K562 (cell line): ENCODE measurements at regions not wholly inside any gene's neighbourhood (a gene's known extent, or its start where the extent isn't known, plus 50 kb on each side); places are given as distances from the start of the nearest gene placed in this dataset.

Experiments
- ATAC-seq: fragments of 200-7000 bp; cut with Tn5 transposase; 3 replicates; pipeline ENCODE4 v1.9.1; 2020; ENCODE audit warnings: moderate library complexity
- BruUV-seq: library from RNA; stranded (reverse); fragments of 400-500 nt; replicated peaks from 2 replicates; lab custom pipeline; 2021; lab: Mats Ljungman, UMichigan
- CTCF ChIA-PET: fragments of 300-600 bp; formaldehyde crosslinking; extraction: SDS; loops from one replicate; lab custom pipeline; 2021; ENCODE audit warnings: low intra/inter-chr PET ratio; lab: Yijun Ruan, JAX
- POLR2A ChIA-PET: fragments of 300-600, 350-650 bp; sonication (Branson Sonifier 250); formaldehyde crosslinking; extraction: SDS; loops from one replicate; lab custom pipeline; 2021; ENCODE audit warnings: antibody characterized with exemption, inconsistent platforms; lab: Yijun Ruan, JAX
- DNase-seq, 4 experiments: peaks; one replicate each; pipeline versions ENCODE4 v3.0.0 to v3.0.0-alpha.2; 2011 to 2018; ENCODE audit warnings: low spot score in 3 of 4, mixed read lengths in 3 of 4; ENCODE audit errors: extremely low read depth in 1 of 4
- FAIRE-seq: peaks from 2 replicates; lab custom pipeline; 2011; peaks lifted over from hg19 to GRCh38; lab: Jason Lieb, UNC
- H2AFZ ChIP-seq: 2 replicates; pipeline ENCODE4 v1.6.0; 2011; ENCODE audit warnings: low read depth, low read length, control low read depth, inconsistent platforms
- H3K27ac ChIP-seq: fragments of 200-600 bp; 3 replicates; pipeline ENCODE4 v1.8.0; 2011; ENCODE audit warnings: low read depth, mild to moderate bottlenecking, control low read depth, inconsistent platforms, low read length, moderate library complexity, mixed read lengths; ENCODE audit errors: extremely low read depth
- H3K27me3 ChIP-seq, 2 experiments: fragments of 300-600 bp in 1 of 2; 2 replicates in 1 of 2; 3 replicates in 1 of 2; pipeline versions ENCODE4 v1.6.0 to v1.8.0; 2011; ENCODE audit warnings: inconsistent platforms in 2 of 2, low read length in 2 of 2, mild to moderate bottlenecking in 1 of 2, mixed read lengths in 1 of 2, moderate library complexity in 1 of 2; ENCODE audit not compliant: control insufficient read depth in 2 of 2, insufficient read depth in 2 of 2
- H3K36me3 ChIP-seq: fragments of 300-600 bp; 3 replicates; pipeline ENCODE4 v1.8.0; 2011; ENCODE audit warnings: mild to moderate bottlenecking, low read length, inconsistent platforms; ENCODE audit not compliant: control insufficient read depth, insufficient read depth
- H3K4me1 ChIP-seq, 2 experiments: fragments of 200-600 bp in 1 of 2; replicated peaks in 1 of 2; 2 replicates in 1 of 2; 3 replicates in 1 of 2; pipeline versions ENCODE4 v1.5.1 to v1.8.0; 2011; ENCODE audit warnings: inconsistent platforms in 2 of 2, low read length in 2 of 2, mild to moderate bottlenecking in 1 of 2, mixed read lengths in 1 of 2, moderate library complexity in 1 of 2; ENCODE audit not compliant: control insufficient read depth in 2 of 2, insufficient read depth in 2 of 2
- H3K4me2 ChIP-seq: 2 replicates; pipeline ENCODE4 v1.6.1; 2011; ENCODE audit warnings: low read length, control low read depth, inconsistent platforms, mixed read lengths; ENCODE audit not compliant: insufficient read depth
- H3K4me3 ChIP-seq: fragments of 200-600 bp; sonication (generic), shearing (Covaris generic); 2 replicates; pipeline ENCODE4 v1.5.1; 2016; ENCODE audit warnings: control low read depth, inconsistent platforms
- H3K79me2 ChIP-seq: fragments of 200-600 bp; 3 replicates; pipeline ENCODE4 v1.8.0; 2011; ENCODE audit warnings: low read length, inconsistent platforms; ENCODE audit not compliant: control insufficient read depth, insufficient read depth
- H3K9ac ChIP-seq, 2 experiments: 2 replicates each; pipeline versions ENCODE4 v1.6.0 to v1.6.1; 2011; ENCODE audit warnings: low read depth in 2 of 2, low read length in 2 of 2, control low read depth in 1 of 2, inconsistent platforms in 1 of 2, mild to moderate bottlenecking in 1 of 2, mixed read lengths in 1 of 2; ENCODE audit not compliant: insufficient read depth in 1 of 2
- H3K9me1 ChIP-seq: one replicate; pipeline ENCODE4 v1.6.0; 2011; ENCODE audit warnings: inconsistent platforms, mild to moderate bottlenecking, low read length, moderate library complexity; ENCODE audit not compliant: control insufficient read depth, insufficient read depth
- H3K9me3 ChIP-seq: replicated peaks from 2 replicates; pipeline ENCODE4 v1.5.1; 2011; ENCODE audit warnings: low read depth, low read length, inconsistent platforms; ENCODE audit not compliant: control insufficient read depth, insufficient read depth
- H4K20me1 ChIP-seq: replicated peaks from 2 replicates; pipeline ENCODE4 v1.6.1; 2011; ENCODE audit warnings: low read length, inconsistent platforms, mixed read lengths; ENCODE audit not compliant: control insufficient read depth, insufficient read depth
- ADNP ChIP-seq: fragments of 200-800 bp; sonication (Bioruptor generic); IDR thresholded peaks from 2 replicates; pipeline ENCODE4 v1.6.1; 2016; ENCODE audit warnings: missing genetic modification characterization, missing compliant biosample characterization
- GATAD2B ChIP-seq: fragments of 450-650 bp; IDR thresholded peaks from 2 replicates; pipeline ENCODE4 v1.6.1; 2017; ENCODE audit warnings: mild to moderate bottlenecking, borderline replicate concordance
- ILF3 ChIP-seq: fragments of 450-650 bp; IDR thresholded peaks from 2 replicates; pipeline ENCODE4 v1.6.1; 2018; ENCODE audit warnings: antibody characterized with exemption, mild to moderate bottlenecking, moderate library complexity, borderline replicate concordance
- ZC3H8 ChIP-seq: fragments of 450-650 bp; IDR thresholded peaks from 2 replicates; pipeline ENCODE4 v1.6.1; 2017
- WGBS: fragments of 100-300 bp; shearing (Covaris generic); methylation state at CpG from one replicate; pipeline ENCODE4 v1.1.6; 2016; ENCODE audit warnings: low coverage, mixed read lengths; ENCODE audit not compliant: insufficient coverage; ENCODE audit errors: missing lambda C conversion rate; 5-methylcytosine and 5-hydroxymethylcytosine counted together
- in situ Hi-C: fragments of 300-500 bp; cut with MboI; formaldehyde crosslinking; loops from 4 replicates; pipeline ENCODE4 v1.15.0; 2018; ENCODE audit warnings: inconsistent platforms, mixed read lengths
- intact Hi-C: fragments of 100-400 bp; cut with micrococcal nuclease; formaldehyde crosslinking; loops from 2 replicates; pipeline ENCODE4 v1.14.2; 2022
- TF ChIP-seq, protein P1 (sequence below), 2 experiments: fragments of 150-350 bp in 1 of 2; IDR thresholded peaks; 2 replicates each; pipeline ENCODE4 v1.6.1; 2012 to 2016; ENCODE audit warnings: low read depth in 2 of 2, low read length in 2 of 2, mild to moderate bottlenecking in 1 of 2, moderate library complexity in 1 of 2

- intact Hi-C loops (no loop called here), in situ Hi-C loops (no loop called here)
- Histone ChIP-seq H3K4me3 (no peak overlapping the region), H3K27ac (no peak overlapping the region), H3K9me3 (no peaks in the 10 kb centered on the region), H3K36me3 (no peaks in the 10 kb centered on the region), H3K9ac (no peak overlapping the region), H4K20me1 (no peaks in the 10 kb centered on the region), H3K4me1 (no peaks in the 10 kb centered on the region), H3K27me3 (no peaks in the 10 kb centered on the region), H3K9me1 (no peaks in the 10 kb centered on the region), H3K79me2 (no peaks in the 10 kb centered on the region), H3K4me2 (no peak overlapping the region), H2AFZ (no peak overlapping the region)
- DNase-seq (no peak), FAIRE-seq (no peak), ATAC-seq (no peak)
- POLR2A ChIA-PET: interaction anchor here (0.7 kb wide), 1 partner anchor 188 kb away, joined by 3 read pairs; no protein-coding TSS in a partner anchor
- no TSS peak for BruUV-seq
- CTCF ChIA-PET: no interaction called here
- WGBS: 0% methylated on average over 2 of the region's 3 CpGs
- TF ChIP-seq ILF3 (no peak), ADNP (tag) (no peak), ZC3H8 (no peak), GATAD2B (no peak)
- TF ChIP-seq, protein P1, sequence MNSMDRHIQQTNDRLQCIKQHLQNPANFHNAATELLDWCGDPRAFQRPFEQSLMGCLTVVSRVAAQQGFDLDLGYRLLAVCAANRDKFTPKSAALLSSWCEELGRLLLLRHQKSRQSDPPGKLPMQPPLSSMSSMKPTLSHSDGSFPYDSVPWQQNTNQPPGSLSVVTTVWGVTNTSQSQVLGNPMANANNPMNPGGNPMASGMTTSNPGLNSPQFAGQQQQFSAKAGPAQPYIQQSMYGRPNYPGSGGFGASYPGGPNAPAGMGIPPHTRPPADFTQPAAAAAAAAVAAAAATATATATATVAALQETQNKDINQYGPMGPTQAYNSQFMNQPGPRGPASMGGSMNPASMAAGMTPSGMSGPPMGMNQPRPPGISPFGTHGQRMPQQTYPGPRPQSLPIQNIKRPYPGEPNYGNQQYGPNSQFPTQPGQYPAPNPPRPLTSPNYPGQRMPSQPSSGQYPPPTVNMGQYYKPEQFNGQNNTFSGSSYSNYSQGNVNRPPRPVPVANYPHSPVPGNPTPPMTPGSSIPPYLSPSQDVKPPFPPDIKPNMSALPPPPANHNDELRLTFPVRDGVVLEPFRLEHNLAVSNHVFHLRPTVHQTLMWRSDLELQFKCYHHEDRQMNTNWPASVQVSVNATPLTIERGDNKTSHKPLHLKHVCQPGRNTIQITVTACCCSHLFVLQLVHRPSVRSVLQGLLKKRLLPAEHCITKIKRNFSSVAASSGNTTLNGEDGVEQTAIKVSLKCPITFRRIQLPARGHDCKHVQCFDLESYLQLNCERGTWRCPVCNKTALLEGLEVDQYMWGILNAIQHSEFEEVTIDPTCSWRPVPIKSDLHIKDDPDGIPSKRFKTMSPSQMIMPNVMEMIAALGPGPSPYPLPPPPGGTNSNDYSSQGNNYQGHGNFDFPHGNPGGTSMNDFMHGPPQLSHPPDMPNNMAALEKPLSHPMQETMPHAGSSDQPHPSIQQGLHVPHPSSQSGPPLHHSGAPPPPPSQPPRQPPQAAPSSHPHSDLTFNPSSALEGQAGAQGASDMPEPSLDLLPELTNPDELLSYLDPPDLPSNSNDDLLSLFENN (IDR thresholded peaks at IDR 0.05; ENCODE audit: low read depth in 2 of 2, low read length in 2 of 2): no peak
These were observed 1618.9 kb upstream of the ZEB2 start for GRCh38 chr2:146138820-146139219.
